ENCODE measurements at regions not wholly inside any gene's neighbourhood (a gene's known extent, or its start where the extent isn't known, plus 50 kb on each side); places are given as distances from the start of the nearest gene placed in this dataset.
"Not testable (repeated sequence)": the region's sequence is repeated elsewhere in the genome, so short reads cannot be mapped to it uniquely, and the experiment has no call there.

- peak; percentile 0 for DNase-seq (ENCODE audit: low read depth)
These were observed 1377.9 kb downstream of the RPIA start for GRCh38 chr2:90069290-90069894.

GRCh38 chr2:90076311-90076710, 1384.8 kb downstream of the RPIA start:
- DNase-seq (ENCODE audit: low read depth), result no peak

GRCh38 chr2:90077948-90078347, 1386.5 kb downstream of the RPIA start:
- no peak for DNase-seq (ENCODE audit: low read depth)

GRCh38 chr2:90079374-90079773, 1387.9 kb downstream of the RPIA start:
- DNase-seq (ENCODE audit: low read depth), result no peak

- not testable (repeated sequence) for DNase-seq (ENCODE audit: low read depth)
These were observed 1396.3 kb downstream of the RPIA start for GRCh38 chr2:90087792-90088191.

GRCh38 chr2:90093571-90094270, 1402.2 kb downstream of the RPIA start:
- DNase-seq (ENCODE audit: low read depth), result not testable (repeated sequence)

- DNase-seq (ENCODE audit: low read depth), result not testable (repeated sequence)
These were observed 1406.1 kb downstream of the RPIA start for GRCh38 chr2:90097617-90098016.

- peak; percentile 1 for DNase-seq (ENCODE audit: low read depth)
These were observed 1413.7 kb downstream of the RPIA start for GRCh38 chr2:90105142-90105541.

GRCh38 chr2:90123409-90123808, 1431.9 kb downstream of the RPIA start:
- DNase-seq (ENCODE audit: low read depth), result peak; percentile 0

- DNase-seq (ENCODE audit: low read depth), result not testable (repeated sequence)
These were observed 1447.6 kb downstream of the RPIA start for GRCh38 chr2:90139046-90139445.

GRCh38 chr2:90141558-90141957, 1450.1 kb downstream of the RPIA start:
- not testable (repeated sequence) for DNase-seq (ENCODE audit: low read depth)

GRCh38 chr2:90151805-90152204, 1460.3 kb downstream of the RPIA start:
- not testable (repeated sequence) for DNase-seq (ENCODE audit: low read depth)

GRCh38 chr2:90170978-90171377, 1479.5 kb downstream of the RPIA start:
- peak; percentile 18 for DNase-seq (ENCODE audit: low read depth)

- not testable (repeated sequence) for DNase-seq (ENCODE audit: low read depth)
These were observed 1481.6 kb downstream of the RPIA start for GRCh38 chr2:90173081-90173480.

- not testable (repeated sequence) for DNase-seq (ENCODE audit: low read depth)
These were observed 1488.1 kb downstream of the RPIA start for GRCh38 chr2:90179591-90179990.

- DNase-seq (ENCODE audit: low read depth), result peak; percentile 0
These were observed 1516.1 kb downstream of the RPIA start for GRCh38 chr2:90207454-90208058.

GRCh38 chr2:90209009-90209408, 1517.5 kb downstream of the RPIA start:
- no peak for DNase-seq (ENCODE audit: low read depth)

GRCh38 chr2:90209806-90210205, 1518.3 kb downstream of the RPIA start:
- no peak for DNase-seq (ENCODE audit: low read depth)

GRCh38 chr2:90215880-90216279, 1524.4 kb downstream of the RPIA start:
- not testable (repeated sequence) for DNase-seq (ENCODE audit: low read depth)

- DNase-seq (ENCODE audit: low read depth), result not testable (repeated sequence)
These were observed 1525.3 kb downstream of the RPIA start for GRCh38 chr2:90216801-90217200.

- not testable (repeated sequence) for DNase-seq (ENCODE audit: low read depth)
These were observed 1527.1 kb downstream of the RPIA start for GRCh38 chr2:90218534-90218933.

GRCh38 chr2:90220623-90221299, 1529.3 kb downstream of the RPIA start:
- not testable (repeated sequence) for DNase-seq (ENCODE audit: low read depth)

- no peak for DNase-seq (ENCODE audit: low read depth)
These were observed 1529.8 kb downstream of the RPIA start for GRCh38 chr2:90221300-90221651.
